H9 (cell line): ENCODE measurements at regions not wholly inside any gene's neighbourhood (a gene's known extent, or its start where the extent isn't known, plus 50 kb on each side); places are given as distances from the start of the nearest gene placed in this dataset.

Source experiments
- DNase-seq: peaks from one replicate; pipeline ENCODE4 v3.0.0-alpha.2; 2017
- H2AFZ ChIP-seq: one replicate; pipeline ENCODE4 v1.6.1; 2013; ENCODE audit warnings: mild to moderate bottlenecking, low read length, control low read depth, moderate library complexity
- H2AK5ac ChIP-seq: 2 replicates; pipeline ENCODE4 v1.6.1; 2013; ENCODE audit warnings: low read length, control low read depth, mixed read lengths; ENCODE audit not compliant: insufficient read length
- H2BK120ac ChIP-seq: one replicate; pipeline ENCODE4 v1.6.1; 2013; ENCODE audit warnings: low read depth, mild to moderate bottlenecking, low read length, control low read depth, inconsistent platforms; ENCODE audit not compliant: poor library complexity, severe bottlenecking
- H2BK12ac ChIP-seq: 2 replicates; pipeline ENCODE4 v1.6.1; 2013; ENCODE audit warnings: low read length, control low read depth, mixed read lengths, low read depth; ENCODE audit not compliant: insufficient read length
- H2BK15ac ChIP-seq: 2 replicates; pipeline ENCODE4 v1.6.1; 2013; ENCODE audit warnings: low read depth, low read length, control low read depth
- H2BK20ac ChIP-seq: one replicate; pipeline ENCODE4 v1.6.1; 2013; ENCODE audit warnings: low read depth, mild to moderate bottlenecking, low read length, control low read depth, inconsistent platforms; ENCODE audit not compliant: poor library complexity, severe bottlenecking
- H2BK5ac ChIP-seq: 2 replicates; pipeline ENCODE4 v1.6.1; 2013; ENCODE audit warnings: low read length, control low read depth, mixed read lengths; ENCODE audit not compliant: insufficient read length
- H3K14ac ChIP-seq: 2 replicates; pipeline ENCODE4 v1.6.1; 2013; ENCODE audit warnings: low read length, control low read depth; ENCODE audit not compliant: insufficient read depth
- H3K18ac ChIP-seq: 2 replicates; pipeline ENCODE4 v1.6.1; 2013; ENCODE audit warnings: low read depth, mild to moderate bottlenecking, mixed read lengths, low read length, control low read depth; ENCODE audit not compliant: insufficient read length
- H3K23ac ChIP-seq: 2 replicates; pipeline ENCODE4 v1.6.1; 2013; ENCODE audit warnings: low read length, control low read depth, mixed read lengths, low read depth; ENCODE audit not compliant: insufficient read length
- H3K23me2 ChIP-seq: 2 replicates; pipeline ENCODE4 v1.6.1; 2013; ENCODE audit warnings: low read depth, mild to moderate bottlenecking, mixed read lengths, low read length, control low read depth; ENCODE audit not compliant: insufficient read length, poor library complexity, severe bottlenecking
- H3K27ac ChIP-seq: 2 replicates; pipeline ENCODE4 v1.5.1; 2013; ENCODE audit warnings: low read length, control low read depth, mixed read lengths, low read depth; ENCODE audit not compliant: insufficient read length
- H3K27me3 ChIP-seq: 2 replicates; pipeline ENCODE4 v1.6.1; 2013; ENCODE audit warnings: low read length, control low read depth, inconsistent platforms; ENCODE audit not compliant: insufficient read depth
- H3K4ac ChIP-seq: 2 replicates; pipeline ENCODE4 v1.6.1; 2013; ENCODE audit warnings: low read depth, mild to moderate bottlenecking, control low read depth, inconsistent platforms, low read length, moderate library complexity
- H3K4me1 ChIP-seq: 2 replicates; pipeline ENCODE4 v1.6.1; 2013; ENCODE audit warnings: low read length, control low read depth, inconsistent platforms; ENCODE audit not compliant: insufficient read depth
- H3K4me2 ChIP-seq: 2 replicates; pipeline ENCODE4 v1.6.1; 2013; ENCODE audit warnings: low read length, control low read depth, mixed read lengths; ENCODE audit not compliant: insufficient read length, insufficient read depth
- H3K56ac ChIP-seq: 2 replicates; pipeline ENCODE4 v1.6.1; 2013; ENCODE audit warnings: low read depth, mild to moderate bottlenecking, mixed read lengths, low read length, control low read depth; ENCODE audit not compliant: insufficient read length
- H3K79me1 ChIP-seq: 2 replicates; pipeline ENCODE4 v1.6.1; 2013; ENCODE audit warnings: low read depth, mild to moderate bottlenecking, moderate library complexity, low read length, control low read depth, inconsistent platforms; ENCODE audit not compliant: insufficient read depth, poor library complexity, severe bottlenecking
- H3K79me2 ChIP-seq: 2 replicates; pipeline ENCODE4 v1.6.1; 2013; ENCODE audit warnings: low read length, control low read depth, inconsistent platforms; ENCODE audit not compliant: insufficient read depth
- H3K9ac ChIP-seq: 2 replicates; pipeline ENCODE4 v1.6.1; 2013; ENCODE audit warnings: low read length, control low read depth, mixed read lengths; ENCODE audit not compliant: insufficient read length; ENCODE audit errors: extremely low read depth
- H3K9me3 ChIP-seq: one replicate; pipeline ENCODE4 v1.6.1; 2013; ENCODE audit warnings: low read depth, low read length, inconsistent platforms; ENCODE audit not compliant: control insufficient read depth
- H3T11ph ChIP-seq: one replicate; pipeline ENCODE4 v1.6.1; 2013; ENCODE audit warnings: mild to moderate bottlenecking, low read length, control low read depth, inconsistent platforms
- H4K20me1 ChIP-seq: one replicate; pipeline ENCODE4 v1.6.1; 2013; ENCODE audit not compliant: control insufficient read depth, insufficient read length, insufficient read depth
- H4K5ac ChIP-seq: 2 replicates; pipeline ENCODE4 v1.6.1; 2013; ENCODE audit warnings: low read depth, mild to moderate bottlenecking, mixed read lengths, low read length, control low read depth; ENCODE audit not compliant: insufficient read length
- H4K8ac ChIP-seq: replicated peaks from 2 replicates; pipeline ENCODE4 v1.6.1; 2013; ENCODE audit warnings: low read length, control low read depth, mixed read lengths, low read depth; ENCODE audit not compliant: insufficient read length
- H4K91ac ChIP-seq: 2 replicates; pipeline ENCODE4 v1.6.1; 2013; ENCODE audit warnings: low read depth, mild to moderate bottlenecking, moderate library complexity, mixed read lengths, low read length, control low read depth; ENCODE audit not compliant: insufficient read length
- H3K27ac Mint-ChIP-seq, 3 experiments: 2 replicates in 2 of 3; 3 replicates in 1 of 3; pipeline ENCODE4 v1.8.0; 2020 to 2021; ENCODE audit warnings: mixed read lengths in 3 of 3, mild to moderate bottlenecking in 1 of 3, moderate library complexity in 1 of 3
- H3K27me3 Mint-ChIP-seq: 2 replicates; pipeline ENCODE4 v1.8.0; 2021; ENCODE audit warnings: low read depth, mild to moderate bottlenecking, moderate library complexity, mixed read lengths
- H3K36me3 Mint-ChIP-seq, 3 experiments: 2 replicates in 2 of 3; 3 replicates in 1 of 3; pipeline ENCODE4 v1.8.0; 2020 to 2021; ENCODE audit warnings: low read depth in 3 of 3, mixed read lengths in 3 of 3; ENCODE audit not compliant: insufficient read depth in 1 of 3
- H3K4me1 Mint-ChIP-seq, 2 experiments: 2 replicates each; pipeline ENCODE4 v1.8.0; 2020; ENCODE audit warnings: mixed read lengths in 2 of 2
- H3K4me3 Mint-ChIP-seq, 2 experiments: 2 replicates in 1 of 2; 3 replicates in 1 of 2; pipeline ENCODE4 v1.8.0; 2020 to 2021; ENCODE audit warnings: mild to moderate bottlenecking in 2 of 2, mixed read lengths in 2 of 2, moderate library complexity in 1 of 2
- H3K9me3 Mint-ChIP-seq, 2 experiments: 2 replicates in 1 of 2; 3 replicates in 1 of 2; pipeline ENCODE4 v1.8.0; 2020; ENCODE audit warnings: mild to moderate bottlenecking in 2 of 2, mixed read lengths in 2 of 2, moderate library complexity in 1 of 2
- CTCF ChIP-seq: fragments of 200-600 bp; sonication (generic); conservative IDR thresholded peaks from 3 replicates; pipeline ENCODE4 v1.8.0; 2021; ENCODE audit warnings: antibody characterized with exemption, mild to moderate bottlenecking
- WGBS: extraction: QIAGEN DNeasy Blood & Tissue Kit; methylation state at CpG from one replicate; pipeline ENCODE4 v1.1.7; 2013; ENCODE audit warnings: missing lambda C conversion rate, low lambda C conversion rate, mixed read lengths; ENCODE audit not compliant: insufficient read length; ENCODE audit errors: extremely low coverage; 5-methylcytosine and 5-hydroxymethylcytosine counted together

DNA sequence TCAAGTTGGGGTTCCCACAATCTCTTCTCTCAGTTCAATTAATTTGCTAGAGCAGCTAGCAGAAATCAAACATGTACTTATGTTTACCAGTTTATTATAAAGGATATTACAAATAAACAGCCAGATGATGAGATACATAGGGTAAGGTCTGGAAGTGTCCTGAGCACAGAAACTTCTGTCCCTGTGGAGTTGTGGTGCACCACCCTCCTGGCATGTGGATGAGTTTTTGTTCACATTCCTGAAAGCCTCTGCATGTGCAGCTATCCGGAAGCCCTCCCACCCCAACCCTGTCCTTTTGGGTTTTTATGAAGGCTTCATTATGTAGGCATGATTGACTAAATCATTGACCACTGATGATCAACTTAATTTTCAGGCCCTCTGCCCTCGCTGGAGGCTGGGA, 791.2 kb upstream of the ZNF608 start:
- Histone ChIP-seq H4K91ac (no peak overlapping the region), H3K27ac (no peak overlapping the region), H2AK5ac (no peak overlapping the region), H4K20me1 (no peaks in the 10 kb centered on the region), H3K18ac (no peak overlapping the region), H2BK15ac (no peak overlapping the region), H3K56ac (no peak overlapping the region), H3K9ac (no peak overlapping the region), H3K4me2 (no peak overlapping the region), H2BK5ac (no peak overlapping the region), H4K8ac (no peak overlapping the region), H2AFZ (no peak overlapping the region), H3K4ac (no peak overlapping the region), H3K79me2 (no peaks in the 10 kb centered on the region), H4K5ac (no peak overlapping the region), H3K27me3 (no peaks in the 10 kb centered on the region), H2BK20ac (no peak overlapping the region), H2BK12ac (no peak overlapping the region), H2BK120ac (no peak overlapping the region), H3K4me1 (no peaks in the 10 kb centered on the region), H3K79me1 (no peaks in the 10 kb centered on the region), H3T11ph (no peak overlapping the region), H3K14ac (no peak overlapping the region), H3K23ac (no peak overlapping the region), H3K9me3 (no peaks in the 10 kb centered on the region), H3K23me2 (no peaks in the 10 kb centered on the region)
- Mint-ChIP-seq H3K4me1 (0 out of 4 replicates have a peak, but pooled peaks cover 0 to 4% of the 10 kb centered on the region in 2 experiments), H3K36me3 (peaks cover 13 to 32% (median 13%) of the 10 kb centered on the region in 3 experiments), H3K9me3 (peaks cover 26% of the 10 kb centered on the region in 2 experiments), H3K27me3 (no peaks in the 10 kb centered on the region), H3K4me3 (no peak overlapping the region), H3K27ac (no peak overlapping the region)
- TF ChIP-seq CTCF: no peak
- no CpG with 5 or more reads among the region's 2 CpGs for WGBS
- DNase-seq: no peak
